B cell (primary cell): ENCODE measurements at regions not wholly inside any gene's neighbourhood (a gene's known extent, or its start where the extent isn't known, plus 50 kb on each side); places are given as distances from the start of the nearest gene placed in this dataset.

ENCODE experiments used
- ATAC-seq: fragments of 200-7000 bp; cut with Tn5 transposase; one replicate; pipeline ENCODE4 v1.10.0; 2021; ENCODE audit warnings: low read depth, mild to moderate bottlenecking, moderate number of reproducible peaks, moderate library complexity
- CTCF ChIA-PET: fragments of 350-600 bp; sonication (Branson Sonifier 250); formaldehyde crosslinking; loops from one replicate; lab custom pipeline; 2021; ENCODE audit warnings: antibody characterized with exemption, inconsistent platforms; lab: Charles Lee
- POLR2A ChIA-PET: fragments of 350-600 bp; sonication (Branson Sonifier 250); formaldehyde crosslinking; loops from one replicate; lab custom pipeline; 2021; ENCODE audit warnings: antibody characterized with exemption; lab: Charles Lee
- DNase-seq: peaks from one replicate; pipeline ENCODE4 v3.0.0; 2013
- H2AFZ ChIP-seq: 2 replicates; pipeline ENCODE4 v1.6.1; 2012; ENCODE audit warnings: mild to moderate bottlenecking, low read depth, low read length; ENCODE audit not compliant: insufficient read depth, poor library complexity, severe bottlenecking
- H3K27ac ChIP-seq, 2 donors: 1 replicate in 1 of 2; 2 replicates in 1 of 2; pipeline ENCODE4 v1.5.1; 2012 to 2013; ENCODE audit warnings: low read length in 2 of 2, mild to moderate bottlenecking in 2 of 2, moderate library complexity in 1 of 2
- H3K27me3 ChIP-seq, 4 experiments: fragments of 200-600 bp in 1 of 4; sonication (generic) in 1 of 4; replicated peaks in 1 of 4; 1 replicate in 2 of 4; 2 replicates in 2 of 4; pipeline versions ENCODE4 v1.6.1 to v1.7.0; 2013 to 2016; ENCODE audit warnings: low read length in 3 of 4, mild to moderate bottlenecking in 2 of 4, mixed read lengths in 1 of 4, moderate library complexity in 1 of 4; ENCODE audit not compliant: insufficient read depth in 4 of 4, control insufficient read depth in 3 of 4; ENCODE audit errors: control extremely low read depth in 1 of 4
- H3K36me3 ChIP-seq, 2 experiments: replicated peaks in 1 of 2; 1 replicate in 1 of 2; 2 replicates in 1 of 2; pipeline versions ENCODE4 v1.6.1 to v1.7.1; 2013; ENCODE audit warnings: low read length in 1 of 2; ENCODE audit not compliant: insufficient read depth in 2 of 2, control insufficient read depth in 1 of 2; ENCODE audit errors: control extremely low read depth in 1 of 2, extremely low read depth in 1 of 2
- H3K4me1 ChIP-seq, 2 donors: fragments of 200-600 bp in 1 of 2; sonication (generic) in 1 of 2; 1 replicate in 1 of 2; 2 replicates in 1 of 2; pipeline versions ENCODE4 v1.5.1 to v1.6.1; 2013 to 2017; ENCODE audit warnings: low read length in 2 of 2; ENCODE audit not compliant: control insufficient read depth in 2 of 2, insufficient read depth in 2 of 2
- H3K4me2 ChIP-seq: replicated peaks from 2 replicates; pipeline ENCODE3; 2012; ENCODE audit warnings: mild to moderate bottlenecking, low read depth, low read length; ENCODE audit not compliant: poor library complexity, severe bottlenecking
- H3K4me3 ChIP-seq, 5 experiments: fragments of 200-600 bp in 1 of 5; sonication (generic) in 1 of 5; 1 replicate in 3 of 5; 2 replicates in 2 of 5; pipeline versions ENCODE4 v1.5.1 to v1.7.0; 2011 to 2016; ENCODE audit warnings: low read length in 4 of 5, mild to moderate bottlenecking in 4 of 5, low read depth in 2 of 5, control low read depth in 1 of 5, moderate library complexity in 1 of 5; ENCODE audit not compliant: insufficient read depth in 1 of 5; ENCODE audit errors: control extremely low read depth in 1 of 5, extremely low read depth in 1 of 5
- H3K79me2 ChIP-seq: fragments of 200-600 bp; sonication (generic); one replicate; pipeline ENCODE4 v1.6.0; 2016; ENCODE audit warnings: low read length; ENCODE audit not compliant: control insufficient read depth, insufficient read depth
- H3K9ac ChIP-seq: fragments of 200-600 bp; sonication (generic); 2 replicates; pipeline ENCODE4 v1.6.1; 2017; ENCODE audit warnings: mild to moderate bottlenecking, low read length, moderate library complexity
- H3K9me3 ChIP-seq, 3 donors: one replicate each; pipeline versions ENCODE4 v1.6.1 to v1.7.1; 2013; ENCODE audit warnings: low read length in 2 of 3; ENCODE audit not compliant: control insufficient read depth in 2 of 3, insufficient read depth in 1 of 3; ENCODE audit errors: control extremely low read depth in 1 of 3
- H4K20me1 ChIP-seq: 2 replicates; pipeline ENCODE4 v1.6.0; 2012; ENCODE audit warnings: mild to moderate bottlenecking, low read length; ENCODE audit not compliant: insufficient read depth, control insufficient read depth, poor library complexity, severe bottlenecking
- H3K27ac Mint-ChIP-seq: one replicate; pipeline ENCODE4 v1.8.0; 2021; ENCODE audit warnings: mixed read lengths
- H3K27me3 Mint-ChIP-seq: one replicate; pipeline ENCODE4 v1.8.0; 2021; ENCODE audit warnings: mixed read lengths
- H3K4me1 Mint-ChIP-seq: one replicate; pipeline ENCODE4 v1.8.0; 2021; ENCODE audit warnings: mixed read lengths
- H3K4me3 Mint-ChIP-seq: one replicate; pipeline ENCODE4 v1.8.0; 2021; ENCODE audit warnings: mixed read lengths
- H3K9me3 Mint-ChIP-seq: one replicate; pipeline ENCODE4 v1.8.0; 2022; ENCODE audit warnings: mixed read lengths; ENCODE audit not compliant: insufficient read depth
- CTCF ChIP-seq: fragments of 200-600 bp; IDR thresholded peaks from one replicate; pipeline ENCODE4 v1.8.0; 2022; ENCODE audit warnings: antibody characterized with exemption, mild to moderate bottlenecking
- EZH2 ChIP-seq: IDR thresholded peaks from 2 replicates; pipeline ENCODE4 v1.6.1; 2012; ENCODE audit warnings: borderline replicate concordance, low read depth, mild to moderate bottlenecking, moderate library complexity, low read length; ENCODE audit not compliant: insufficient read depth, poor library complexity, severe bottlenecking
- WGBS: methylation state at CpG from one replicate; pipeline ENCODE4 v1.1.5; 2013; ENCODE audit warnings: missing lambda C conversion rate; ENCODE audit not compliant: insufficient coverage; 5-methylcytosine and 5-hydroxymethylcytosine counted together
- intact Hi-C: fragments of 100-400 bp; cut with micrococcal nuclease; formaldehyde crosslinking; loops from one replicate; pipeline ENCODE4 v1.10.0; 2022

GRCh38 chr3:82824491-82824890, 1063.0 kb upstream of the GBE1 start:
- Histone ChIP-seq H3K79me2 (no peaks in the 10 kb centered on the region), H3K4me3 (no peak overlapping the region), H3K27ac (no peak overlapping the region), H3K4me2 (no peak overlapping the region), H2AFZ (no peak overlapping the region), H3K4me1 (no peaks in the 10 kb centered on the region), H3K36me3 (no peaks in the 10 kb centered on the region), H3K9ac (no peak overlapping the region), H3K27me3 (no peaks in the 10 kb centered on the region), H3K9me3 (peaks cover 0 to 3% (median 0%) of the 10 kb centered on the region in 3 donors), H4K20me1 (no peaks in the 10 kb centered on the region)
- CTCF ChIA-PET, result no interaction called here
- TF ChIP-seq CTCF (no peak), EZH2 (no peak)
- POLR2A ChIA-PET, result no interaction called here
- intact Hi-C loops, result no loop called here
- Mint-ChIP-seq H3K27me3 (no peaks in the 10 kb centered on the region), H3K4me1 (no peaks in the 10 kb centered on the region), H3K4me3 (no peak overlapping the region), H3K27ac (no peak overlapping the region), H3K9me3 (peaks cover 2% of the 10 kb centered on the region)
- no peak for DNase-seq
- no peak for ATAC-seq
- 100% methylated on average over 1 of the region's 2 CpGs for WGBS

- Mint-ChIP-seq H3K4me1 (no peaks in the 10 kb centered on the region), H3K4me3 (no peak overlapping the region), H3K9me3 (peaks cover 6% of the 10 kb centered on the region), H3K27ac (no peak overlapping the region), H3K27me3 (no peaks in the 10 kb centered on the region)
- no peak overlapping the region for H3K9ac ChIP-seq
- no peak overlapping the region for H3K4me2 ChIP-seq
- H3K4me3 ChIP-seq, result no peak overlapping the region
- intact Hi-C loops, result no loop called here
- no peaks in the 10 kb centered on the region for H3K79me2 ChIP-seq
- H3K9me3 ChIP-seq, result peaks cover 0 to 17% (median 4%) of the 10 kb centered on the region in 3 donors
- TF ChIP-seq EZH2 (no peak), CTCF (no peak)
- DNase-seq (no peak), ATAC-seq (no peak)
- CTCF ChIA-PET, result no interaction called here
- no peaks in the 10 kb centered on the region for H3K27me3 ChIP-seq
- no peak overlapping the region for H2AFZ ChIP-seq
- H3K36me3 ChIP-seq, result no peaks in the 10 kb centered on the region
- no peak overlapping the region for H3K27ac ChIP-seq
- no peaks in the 10 kb centered on the region for H4K20me1 ChIP-seq
- POLR2A ChIA-PET, result no interaction called here
- H3K4me1 ChIP-seq, result no peaks in the 10 kb centered on the region
Measured at GRCh38 chr3:82816086-82816485, 1054.6 kb upstream of the GBE1 start.
